Body of pancreas (tissue), 4 donors: ENCODE measurements at regions not wholly inside any gene's neighbourhood (a gene's known extent, or its start where the extent isn't known, plus 50 kb on each side); places are given as distances from the start of the nearest gene placed in this dataset.

ENCODE experiments used
- POLR2A ChIP-seq, 3 donors: fragments of 450-650 bp; IDR thresholded peaks; one replicate each; pipeline ENCODE4 v1.6.1; 2016; ENCODE audit warnings: antibody characterized with exemption in 3 of 3, mild to moderate bottlenecking in 2 of 3
- TF ChIP-seq, protein P1 (sequence below), 7 experiments: fragments of 450-650 bp in 4 of 7; fragments of 200-600 bp in 3 of 7; sonication (generic) in 3 of 7; IDR thresholded peaks; one replicate each; pipeline ENCODE4 v1.5.1; 2016 to 2019; ENCODE audit warnings: antibody characterized with exemption in 7 of 7

DNA sequence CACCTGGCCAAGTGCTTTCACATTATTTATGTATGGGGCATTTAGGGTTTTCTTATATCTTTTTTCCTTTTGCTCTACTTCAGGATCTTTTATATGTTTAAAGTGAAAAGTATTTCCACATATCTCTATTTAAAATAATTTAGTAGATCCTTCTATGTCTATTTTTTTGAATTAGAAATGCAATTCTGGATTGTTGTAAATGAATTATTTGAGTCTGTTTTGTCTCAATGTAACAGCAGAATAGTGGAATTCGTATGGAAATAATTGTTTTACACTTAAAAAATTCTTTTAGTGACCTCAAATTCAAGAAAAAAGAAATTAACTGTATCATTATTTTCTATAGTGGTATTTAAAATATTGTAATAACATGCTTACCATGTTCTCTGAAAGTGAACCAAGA lies 126.5 kb upstream of the HDAC9 start:
- TF ChIP-seq POLR2A (IDR thresholded peaks at IDR 0.05): no peak
- TF ChIP-seq, protein P1, sequence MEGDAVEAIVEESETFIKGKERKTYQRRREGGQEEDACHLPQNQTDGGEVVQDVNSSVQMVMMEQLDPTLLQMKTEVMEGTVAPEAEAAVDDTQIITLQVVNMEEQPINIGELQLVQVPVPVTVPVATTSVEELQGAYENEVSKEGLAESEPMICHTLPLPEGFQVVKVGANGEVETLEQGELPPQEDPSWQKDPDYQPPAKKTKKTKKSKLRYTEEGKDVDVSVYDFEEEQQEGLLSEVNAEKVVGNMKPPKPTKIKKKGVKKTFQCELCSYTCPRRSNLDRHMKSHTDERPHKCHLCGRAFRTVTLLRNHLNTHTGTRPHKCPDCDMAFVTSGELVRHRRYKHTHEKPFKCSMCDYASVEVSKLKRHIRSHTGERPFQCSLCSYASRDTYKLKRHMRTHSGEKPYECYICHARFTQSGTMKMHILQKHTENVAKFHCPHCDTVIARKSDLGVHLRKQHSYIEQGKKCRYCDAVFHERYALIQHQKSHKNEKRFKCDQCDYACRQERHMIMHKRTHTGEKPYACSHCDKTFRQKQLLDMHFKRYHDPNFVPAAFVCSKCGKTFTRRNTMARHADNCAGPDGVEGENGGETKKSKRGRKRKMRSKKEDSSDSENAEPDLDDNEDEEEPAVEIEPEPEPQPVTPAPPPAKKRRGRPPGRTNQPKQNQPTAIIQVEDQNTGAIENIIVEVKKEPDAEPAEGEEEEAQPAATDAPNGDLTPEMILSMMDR (IDR thresholded peaks at IDR 0.05): no peak
